ENCODE measurements at regions not wholly inside any gene's neighbourhood (a gene's known extent, or its start where the extent isn't known, plus 50 kb on each side); places are given as distances from the start of the nearest gene placed in this dataset.

GRCh38 chr4:134634301-134634700 is 432.7 kb upstream of the PABPC4L start:
- TF ChIP-seq CTCF (IDR thresholded peaks at IDR 0.05; ENCODE audit: poor library complexity) (no peak), EZH2phosphoT487 (IDR thresholded peaks at IDR 0.05; ENCODE audit: low read depth, severe bottlenecking, unreplicated experiment) (no peak), EZH2 (IDR thresholded peaks at IDR 0.05; ENCODE audit: borderline replicate concordance) (no peak)
